LNCaP clone FGC (cell line): ENCODE measurements at regions not wholly inside any gene's neighbourhood (a gene's known extent, or its start where the extent isn't known, plus 50 kb on each side); places are given as distances from the start of the nearest gene placed in this dataset.

Experiments
- DNase-seq: peaks from one replicate; pipeline ENCODE4 v3.0.0-alpha.2; 2011; ENCODE audit warnings: low read depth
- H3K4me3 ChIP-seq: 2 replicates; pipeline ENCODE4 v1.5.1; 2011; ENCODE audit warnings: mild to moderate bottlenecking, low read depth, low read length, control low read depth
- TF ChIP-seq, protein P1 (sequence below): IDR thresholded peaks from 2 replicates; pipeline ENCODE4 v1.5.1; 2012; ENCODE audit warnings: mild to moderate bottlenecking; ENCODE audit not compliant: control insufficient read depth, insufficient read depth; ENCODE audit errors: extremely low read depth

DNA sequence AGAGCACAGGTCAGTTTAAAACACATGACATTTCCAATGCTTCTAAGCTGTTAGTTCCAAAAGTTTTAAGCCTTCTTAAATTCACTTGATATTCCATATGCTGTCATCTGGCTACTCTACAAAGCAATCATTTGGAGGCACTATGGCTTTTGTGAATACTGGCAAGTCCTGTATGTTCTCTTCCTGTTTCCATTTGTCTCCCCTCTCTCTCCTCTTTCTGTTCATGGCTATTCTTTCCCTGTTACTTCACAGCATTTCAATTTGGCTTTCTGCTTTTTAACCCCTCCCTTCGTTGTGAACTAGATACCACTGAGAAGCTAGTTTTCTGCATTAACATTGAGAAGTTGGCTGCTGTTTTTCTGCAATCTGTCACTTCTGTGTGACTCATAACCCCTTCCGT is 1337.2 kb upstream of the CELF4 start:
- no peak for DNase-seq
- H3K4me3 ChIP-seq: no peak overlapping the region
- TF ChIP-seq, protein P1, sequence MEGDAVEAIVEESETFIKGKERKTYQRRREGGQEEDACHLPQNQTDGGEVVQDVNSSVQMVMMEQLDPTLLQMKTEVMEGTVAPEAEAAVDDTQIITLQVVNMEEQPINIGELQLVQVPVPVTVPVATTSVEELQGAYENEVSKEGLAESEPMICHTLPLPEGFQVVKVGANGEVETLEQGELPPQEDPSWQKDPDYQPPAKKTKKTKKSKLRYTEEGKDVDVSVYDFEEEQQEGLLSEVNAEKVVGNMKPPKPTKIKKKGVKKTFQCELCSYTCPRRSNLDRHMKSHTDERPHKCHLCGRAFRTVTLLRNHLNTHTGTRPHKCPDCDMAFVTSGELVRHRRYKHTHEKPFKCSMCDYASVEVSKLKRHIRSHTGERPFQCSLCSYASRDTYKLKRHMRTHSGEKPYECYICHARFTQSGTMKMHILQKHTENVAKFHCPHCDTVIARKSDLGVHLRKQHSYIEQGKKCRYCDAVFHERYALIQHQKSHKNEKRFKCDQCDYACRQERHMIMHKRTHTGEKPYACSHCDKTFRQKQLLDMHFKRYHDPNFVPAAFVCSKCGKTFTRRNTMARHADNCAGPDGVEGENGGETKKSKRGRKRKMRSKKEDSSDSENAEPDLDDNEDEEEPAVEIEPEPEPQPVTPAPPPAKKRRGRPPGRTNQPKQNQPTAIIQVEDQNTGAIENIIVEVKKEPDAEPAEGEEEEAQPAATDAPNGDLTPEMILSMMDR: no peak

DNA sequence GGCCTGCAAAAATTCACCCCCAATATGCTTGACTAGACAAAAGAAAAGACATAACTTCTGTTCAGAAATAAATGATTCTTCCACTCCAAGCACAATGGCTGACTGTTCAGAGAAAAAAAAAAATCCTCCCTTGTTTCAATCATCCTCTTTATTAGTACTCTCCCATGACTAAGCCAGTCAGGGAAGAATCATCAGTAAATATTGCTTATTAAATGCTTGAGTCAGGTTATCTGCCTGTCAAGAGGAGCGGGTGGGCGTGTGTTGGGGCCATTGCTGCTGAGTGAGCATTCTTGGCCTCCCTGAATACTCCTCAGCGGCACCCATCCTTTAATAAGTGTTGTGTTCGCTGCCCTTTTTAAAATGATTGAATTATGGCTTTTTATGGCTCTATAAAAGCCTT is 1334.8 kb upstream of the CELF4 start:
- no peak overlapping the region for H3K4me3 ChIP-seq
- DNase-seq: no peak
- TF ChIP-seq, protein P1: no peak

DNA sequence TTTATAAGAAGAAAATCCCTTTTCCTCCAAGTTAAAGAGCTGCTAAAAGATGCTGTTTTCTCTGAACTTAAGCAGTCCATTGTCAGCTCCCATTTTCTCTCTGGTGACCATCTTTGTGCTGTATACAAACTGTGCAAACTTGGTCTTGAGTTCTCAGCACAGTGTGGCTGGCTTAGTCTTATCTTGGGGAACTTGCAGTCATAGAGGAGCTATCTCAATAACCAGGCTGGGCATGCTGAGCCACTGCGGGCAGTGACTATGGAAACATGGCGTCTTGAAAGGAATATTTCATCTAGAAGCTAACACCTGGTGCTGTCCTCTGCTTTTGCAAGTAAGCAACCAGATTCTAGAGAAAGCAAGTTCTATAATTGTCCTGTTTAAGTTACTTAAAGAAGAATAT is 1334.4 kb upstream of the CELF4 start:
- no peak for DNase-seq
- TF ChIP-seq, protein P1: no peak
- H3K4me3 ChIP-seq: no peak overlapping the region

DNA sequence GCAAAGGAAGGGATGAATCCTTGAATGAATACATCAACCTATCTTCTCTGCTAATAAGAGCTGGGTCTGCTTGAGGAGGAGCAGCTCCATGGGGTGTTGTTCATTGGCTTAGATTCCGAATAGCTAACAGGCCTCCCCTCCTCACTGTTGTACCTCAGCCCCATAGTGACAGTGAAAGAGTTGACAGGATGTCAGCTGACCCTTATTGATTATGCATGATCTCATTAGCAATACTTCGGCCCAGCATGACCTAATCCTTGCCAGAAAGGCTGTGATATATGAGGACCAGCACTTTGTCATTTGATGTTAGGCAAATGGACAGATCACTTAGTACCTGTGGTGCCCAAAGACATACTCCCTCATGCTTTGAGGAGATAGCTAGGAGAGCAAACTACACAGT is 1333.7 kb upstream of the CELF4 start:
- no peak for DNase-seq
- TF ChIP-seq, protein P1: no peak
- no peak overlapping the region for H3K4me3 ChIP-seq

DNA sequence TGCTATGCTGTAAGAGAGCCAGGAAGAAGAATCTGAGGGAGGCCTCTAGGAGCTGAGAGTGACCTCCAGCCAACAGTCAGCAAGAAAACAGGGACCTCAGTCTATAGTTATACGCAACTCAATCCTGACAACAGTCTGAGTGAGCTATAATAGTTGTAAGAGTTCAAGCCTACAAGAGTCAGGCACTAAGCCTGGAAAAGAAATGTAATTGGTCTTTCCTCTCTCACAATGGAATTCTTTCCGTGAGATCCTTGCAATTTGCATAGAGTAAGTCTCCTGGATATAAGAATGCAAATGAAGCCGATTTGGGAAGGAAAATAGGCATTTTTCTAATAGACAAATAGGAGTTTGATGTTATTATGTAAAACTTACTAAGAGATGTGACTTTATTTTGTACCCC is 1332.6 kb upstream of the CELF4 start:
- no peak overlapping the region for H3K4me3 ChIP-seq
- DNase-seq: no peak
- TF ChIP-seq, protein P1: no peak

DNA sequence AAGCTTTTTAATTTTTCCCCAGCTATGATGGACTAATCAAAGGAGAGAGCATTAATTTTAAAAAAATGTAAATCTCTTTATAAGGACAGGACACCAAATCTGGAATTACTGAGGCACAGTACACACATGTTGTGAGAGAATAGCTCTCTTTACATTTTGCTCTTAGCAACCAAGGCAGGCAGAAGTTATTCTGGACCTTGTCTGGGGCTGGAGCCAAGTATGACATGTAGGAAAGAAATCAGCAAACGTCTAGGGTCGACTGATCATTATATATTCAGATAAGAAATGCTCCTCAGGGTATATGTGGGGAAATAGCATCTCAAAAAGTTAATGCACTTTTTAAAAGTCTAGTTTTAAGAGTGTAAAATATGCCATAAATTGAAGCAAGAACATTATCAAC is 1330.0 kb upstream of the CELF4 start:
- TF ChIP-seq, protein P1: no peak
- DNase-seq: no peak
- H3K4me3 ChIP-seq: no peak overlapping the region

DNA sequence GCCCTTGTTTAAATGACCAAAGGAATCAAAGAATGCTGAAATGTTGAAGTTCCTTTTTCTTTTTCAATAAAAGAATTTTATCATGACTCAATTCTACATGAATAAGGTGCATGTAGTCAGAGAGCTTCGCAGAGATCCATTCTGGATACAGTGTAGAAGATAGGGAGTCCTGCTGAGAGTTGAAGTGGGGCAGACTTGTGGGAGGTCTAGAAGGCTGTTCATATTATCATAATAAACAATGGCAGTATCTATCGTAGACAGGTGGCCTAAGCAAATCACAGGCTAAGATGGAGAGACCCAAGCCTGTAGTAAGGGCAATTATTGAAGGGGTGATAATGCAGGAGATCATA is 1322.0 kb upstream of the CELF4 start:
- H3K4me3 ChIP-seq: no peak overlapping the region
- DNase-seq: no peak
- TF ChIP-seq, protein P1: no peak
